DMS153 treated with DMSO at 0.1 percent for 48 hours (cell line): ENCODE measurements at regions not wholly inside any gene's neighbourhood (a gene's known extent, or its start where the extent isn't known, plus 50 kb on each side); places are given as distances from the start of the nearest gene placed in this dataset.
"Not testable (repeated sequence)": the region's sequence is repeated elsewhere in the genome, so short reads cannot be mapped to it uniquely, and the experiment has no call there.

Experiments
- DNase-seq: peaks from one replicate; lab custom pipeline; 2025; ENCODE audit not compliant: unreplicated experiment; lab: John Stamatoyannopoulos, UW

GRCh38 chr14:105600195-105600938 lies 74.0 kb downstream of the TMEM121 start:
- DNase-seq, result not testable (repeated sequence)

GRCh38 chr14:105600939-105601359 lies 74.6 kb downstream of the TMEM121 start:
- DNase-seq, result no peak

GRCh38 chr14:105601360-105602242 lies 75.2 kb downstream of the TMEM121 start:
- no peak for DNase-seq

DNA sequence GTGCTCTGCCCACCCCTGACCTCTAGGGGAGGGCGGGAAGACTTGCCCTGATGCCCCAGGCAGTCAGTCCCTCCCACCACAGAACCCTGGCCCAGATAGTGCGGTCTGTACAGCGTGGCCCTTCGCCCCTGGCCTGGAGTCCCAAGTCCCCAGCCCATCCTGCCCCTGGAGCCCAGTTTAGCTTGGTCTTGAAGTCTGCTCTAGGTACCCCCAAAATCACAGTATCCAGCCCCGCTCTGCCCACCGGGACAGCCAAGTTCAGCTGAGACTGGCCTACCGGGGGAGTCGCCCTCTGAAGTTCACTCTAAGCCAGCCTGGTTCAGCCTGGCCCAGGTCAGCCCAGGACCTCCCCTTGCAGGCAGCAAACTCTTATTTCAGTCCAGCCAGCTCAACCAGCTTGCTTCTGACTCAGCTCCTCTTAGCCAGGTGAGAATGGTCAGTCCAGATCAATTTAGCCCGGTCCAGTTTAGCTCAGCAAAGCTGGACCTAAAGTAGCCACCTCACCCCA lies 75.9 kb downstream of the TMEM121 start:
- no peak for DNase-seq

DNA sequence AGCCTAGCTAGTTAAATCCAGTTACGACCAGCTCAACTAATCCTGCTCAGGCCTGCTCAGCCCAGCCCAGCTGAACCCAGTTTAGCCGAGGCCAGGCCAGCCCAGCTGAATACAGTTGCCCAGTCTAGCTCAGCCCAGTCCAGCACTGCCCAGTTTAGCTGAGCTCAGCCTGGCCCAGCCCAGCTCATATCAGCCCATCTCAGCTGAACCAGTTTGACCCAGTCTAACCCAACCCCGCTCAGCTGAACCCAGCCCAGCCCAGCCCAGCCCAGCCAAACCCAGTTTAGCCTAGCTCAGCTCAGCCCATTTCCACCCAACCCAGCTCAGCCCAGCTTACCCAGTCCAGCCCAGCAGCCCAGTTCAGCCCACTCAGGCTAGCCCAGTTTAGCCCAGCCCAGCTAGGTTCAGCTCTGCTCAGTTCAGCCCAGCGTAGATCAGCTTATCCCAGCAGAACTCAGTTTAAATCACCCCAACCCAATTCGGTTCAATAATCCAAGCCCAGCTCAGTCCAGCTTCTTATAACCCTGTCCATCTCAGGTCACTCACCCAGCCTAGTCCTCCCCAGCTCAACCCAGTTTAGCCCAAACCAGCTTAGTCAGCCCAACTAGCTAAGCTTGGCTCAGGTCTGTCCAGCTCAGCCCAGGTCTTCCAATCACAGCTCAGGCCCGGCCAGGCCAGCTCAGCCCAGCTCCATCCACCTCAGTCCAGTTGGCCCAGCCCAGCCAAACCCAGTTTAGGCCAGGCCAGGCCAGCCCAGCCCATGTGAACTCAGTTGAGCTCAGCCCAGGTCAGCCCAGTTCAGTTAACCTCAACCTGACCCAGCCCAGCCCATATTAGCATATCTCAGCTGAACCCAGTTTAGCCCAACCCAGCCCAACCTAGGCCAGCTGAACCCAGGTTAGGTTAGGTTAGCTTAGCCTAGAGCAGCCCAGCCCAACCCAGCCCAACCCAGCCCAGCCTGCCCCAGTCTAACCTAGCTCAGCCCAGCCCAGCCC lies 76.7 kb downstream of the TMEM121 start:
- no peak for DNase-seq

- DNase-seq, result not testable (repeated sequence)
These were observed 78.4 kb downstream of the TMEM121 start for GRCh38 chr14:105604531-105605463.

DNA sequence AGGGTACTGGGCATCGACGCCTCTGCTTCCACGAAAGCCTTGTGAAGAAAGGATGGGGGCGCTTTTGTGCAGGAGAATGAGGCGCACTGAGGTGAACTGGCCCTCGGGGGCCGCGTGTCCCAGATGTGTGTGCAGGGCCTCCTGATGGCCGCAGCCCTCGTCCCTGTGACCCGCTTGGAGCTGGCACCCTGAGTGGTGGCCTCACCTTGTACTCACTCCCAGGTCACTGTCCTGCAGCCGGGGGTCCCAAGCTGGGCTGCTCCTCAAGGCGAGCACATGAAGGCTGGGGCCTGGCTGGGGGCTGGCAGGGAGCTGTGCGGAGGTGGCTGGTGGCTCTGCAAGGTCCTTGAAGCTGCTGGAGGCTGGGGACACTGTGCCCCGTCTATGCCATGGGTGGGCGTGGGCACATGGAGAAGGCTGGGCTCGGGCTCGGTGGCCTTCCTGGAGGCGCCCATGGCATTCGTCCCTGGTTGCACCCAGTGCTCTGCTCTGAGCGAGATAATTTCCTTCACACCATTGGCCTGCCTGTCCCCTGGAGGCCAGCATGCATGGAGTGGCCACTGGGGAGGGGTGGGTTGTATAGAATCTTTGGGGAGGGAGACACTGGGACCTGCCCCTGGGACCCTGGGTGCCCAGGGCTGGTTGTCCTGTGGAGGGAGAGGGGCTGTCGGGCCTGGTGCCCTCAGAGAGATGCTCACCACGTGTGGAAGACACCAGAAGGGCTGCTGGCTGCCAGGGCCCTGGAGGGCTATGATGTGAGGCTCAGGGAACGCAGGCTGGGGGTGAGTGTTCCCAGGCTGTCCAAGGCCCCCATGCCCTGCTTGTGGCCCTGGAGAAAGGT lies 79.3 kb downstream of the TMEM121 start:
- DNase-seq, result no peak

GRCh38 chr14:105606305-105606975 lies 80.1 kb downstream of the TMEM121 start:
- DNase-seq, result not testable (repeated sequence)

GRCh38 chr14:105607025-105607424 lies 80.6 kb downstream of the TMEM121 start:
- DNase-seq, result not testable (repeated sequence)

DNA sequence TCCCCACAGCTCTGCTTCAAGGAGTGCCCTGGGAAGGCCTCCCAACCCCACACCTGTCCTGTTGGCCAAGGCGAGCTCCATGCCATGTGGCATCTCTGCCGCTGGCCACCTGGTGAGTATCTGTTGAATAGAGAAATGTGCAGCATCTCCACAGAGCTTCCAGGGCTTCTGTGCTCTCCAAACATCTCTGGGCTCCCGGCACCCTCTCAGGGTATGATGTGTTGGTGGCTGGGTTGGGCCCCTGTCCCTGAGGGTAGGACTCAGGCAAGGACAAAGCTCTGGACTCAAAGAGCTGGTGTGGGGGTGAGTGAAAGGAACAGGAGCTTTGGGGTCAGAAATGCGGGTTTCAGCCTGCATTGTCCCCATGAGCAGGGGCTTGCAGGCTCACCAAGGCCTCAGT lies 88.6 kb downstream of the TMEM121 start:
- DNase-seq, result not testable (repeated sequence)

GRCh38 chr14:105615986-105616801 lies 89.8 kb downstream of the TMEM121 start:
- not testable (repeated sequence) for DNase-seq

DNA sequence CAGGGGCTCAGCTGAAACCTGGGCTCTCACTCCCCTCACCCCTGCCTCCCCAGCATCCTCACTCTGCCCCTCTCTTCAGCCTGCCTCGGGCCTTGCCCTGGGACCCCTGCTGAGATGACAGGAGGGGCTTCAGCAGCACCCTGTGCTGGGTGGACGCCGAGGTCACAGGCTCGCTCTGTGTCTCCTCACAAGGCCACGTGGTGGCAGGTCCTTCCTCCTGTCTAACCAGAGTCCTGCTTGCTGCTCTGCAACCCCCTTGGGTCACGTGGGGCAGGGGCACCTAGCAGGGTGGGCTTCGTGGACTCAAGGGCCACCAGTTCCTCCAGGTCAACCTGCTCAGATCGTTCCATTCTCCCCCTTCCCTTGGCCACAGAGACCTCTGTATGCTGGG lies 90.4 kb downstream of the TMEM121 start:
- no peak for DNase-seq

GRCh38 chr14:105617201-105617777 lies 90.9 kb downstream of the TMEM121 start:
- no peak for DNase-seq

GRCh38 chr14:105617805-105618204 lies 91.4 kb downstream of the TMEM121 start:
- DNase-seq, result not testable (repeated sequence)

GRCh38 chr14:105619324-105619723 lies 92.9 kb downstream of the TMEM121 start:
- not testable (repeated sequence) for DNase-seq

DNA sequence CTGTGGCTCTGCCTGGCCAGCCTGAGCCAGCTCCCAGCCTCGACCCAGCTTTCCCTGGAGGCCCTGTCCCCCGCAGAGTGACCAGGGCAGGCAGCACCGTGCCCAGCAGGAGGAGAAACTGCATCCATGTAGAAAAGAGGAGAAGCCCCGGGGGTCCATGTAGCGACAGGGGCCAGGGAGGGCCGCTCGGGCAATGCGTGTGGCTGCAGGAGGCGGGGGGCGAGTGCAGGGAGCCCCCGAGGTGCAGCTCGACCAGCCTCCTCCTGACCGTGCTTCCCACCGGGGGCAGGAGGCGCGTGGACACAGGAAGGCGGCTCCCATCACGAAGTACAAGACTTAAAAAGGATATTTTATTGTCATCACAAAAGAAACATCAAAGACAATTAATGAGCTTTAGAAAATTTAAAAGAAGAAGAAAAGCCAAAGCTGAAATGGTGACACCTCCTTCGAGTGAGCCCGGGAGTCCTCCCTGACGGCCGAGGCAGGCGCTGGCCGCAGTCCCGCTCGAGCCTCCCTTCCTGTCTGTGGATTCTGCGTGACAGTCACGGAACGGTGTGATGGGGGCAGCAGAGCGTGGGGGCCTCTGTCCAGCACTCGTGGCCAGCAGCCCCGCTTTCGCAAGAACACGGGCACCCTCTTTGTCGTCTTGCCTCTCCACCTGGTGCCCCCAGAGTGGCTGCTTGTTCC lies 93.9 kb downstream of the TMEM121 start:
- DNase-seq, result not testable (repeated sequence)
